ENCODE measurements at regions not wholly inside any gene's neighbourhood (a gene's known extent, or its start where the extent isn't known, plus 50 kb on each side); places are given as distances from the start of the nearest gene placed in this dataset.
"Not testable (repeated sequence)": the region's sequence is repeated elsewhere in the genome, so short reads cannot be mapped to it uniquely, and the experiment has no call there.

DNA sequence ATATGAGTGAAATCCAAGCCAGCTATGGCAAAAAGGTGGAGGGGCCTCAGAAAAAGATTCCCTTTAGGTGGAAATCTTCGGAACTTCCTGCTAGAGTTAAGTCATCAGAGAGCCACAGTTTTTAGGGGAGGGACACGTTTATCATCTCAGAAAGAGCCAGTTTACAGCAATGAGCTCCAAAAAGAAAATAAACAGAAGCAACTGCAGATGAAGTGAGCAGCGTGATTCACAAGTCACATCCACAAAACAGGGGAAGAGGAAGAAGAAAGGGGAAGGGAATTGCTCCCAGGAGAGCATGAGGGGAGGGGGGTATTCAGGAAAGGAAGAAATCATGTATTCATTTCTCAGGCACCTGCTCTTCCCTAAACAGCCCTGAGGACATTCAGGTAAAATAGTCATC lies 156.2 kb upstream of the FOXK1 start:
- DNase-seq (ENCODE audit: low spot score): no peak

DNA sequence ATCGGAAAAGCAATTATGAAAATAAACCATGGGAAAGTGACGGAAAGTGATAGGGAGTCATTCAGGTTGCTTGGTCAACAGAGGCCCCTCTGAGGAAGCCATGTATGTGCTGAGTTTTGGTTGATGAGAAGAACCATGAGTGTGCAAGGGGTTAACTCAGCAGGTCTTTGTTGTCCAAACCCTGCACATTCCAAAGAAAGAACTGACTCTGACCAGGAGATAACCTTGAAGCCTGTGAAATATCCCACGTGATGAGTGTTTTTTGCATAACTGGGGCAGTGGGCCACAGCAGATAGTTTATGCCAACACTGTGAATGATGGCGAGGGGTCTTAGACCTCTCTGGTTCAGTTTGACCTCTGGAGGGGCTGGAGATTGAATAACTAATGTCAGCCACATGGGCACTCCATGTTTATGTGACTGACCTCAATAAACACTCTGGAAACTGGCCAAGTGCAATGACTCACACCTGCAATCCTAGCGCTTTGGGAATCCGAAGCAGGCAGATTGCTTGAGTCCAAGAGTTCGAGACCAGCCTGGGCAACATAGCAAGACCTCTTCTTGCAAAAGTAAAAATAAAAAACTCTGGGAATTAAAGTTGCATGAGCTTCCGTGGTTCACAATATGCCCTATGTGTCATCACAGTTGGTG lies 154.0 kb upstream of the FOXK1 start:
- no peak for DNase-seq (ENCODE audit: low spot score)

DNA sequence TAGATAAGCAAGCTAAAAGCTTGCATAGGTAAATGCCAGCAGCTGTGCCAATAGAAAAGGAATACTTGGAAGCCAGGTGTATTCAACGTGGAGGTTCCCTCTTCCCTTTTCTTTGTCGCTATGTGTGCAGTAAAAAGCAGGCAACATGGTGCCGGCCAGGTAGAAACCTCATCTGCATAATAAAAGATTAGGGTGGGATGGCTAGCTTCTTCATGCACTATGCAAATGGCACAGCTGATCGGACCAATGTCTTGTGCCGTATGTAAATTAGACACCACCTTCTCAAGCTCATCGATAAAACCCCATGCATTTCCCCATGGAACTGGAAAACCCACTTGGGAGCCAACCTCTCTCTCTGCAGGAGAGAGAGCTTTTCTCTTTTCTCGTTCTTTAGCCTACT lies 150.9 kb upstream of the FOXK1 start:
- no peak for DNase-seq (ENCODE audit: low spot score)

DNA sequence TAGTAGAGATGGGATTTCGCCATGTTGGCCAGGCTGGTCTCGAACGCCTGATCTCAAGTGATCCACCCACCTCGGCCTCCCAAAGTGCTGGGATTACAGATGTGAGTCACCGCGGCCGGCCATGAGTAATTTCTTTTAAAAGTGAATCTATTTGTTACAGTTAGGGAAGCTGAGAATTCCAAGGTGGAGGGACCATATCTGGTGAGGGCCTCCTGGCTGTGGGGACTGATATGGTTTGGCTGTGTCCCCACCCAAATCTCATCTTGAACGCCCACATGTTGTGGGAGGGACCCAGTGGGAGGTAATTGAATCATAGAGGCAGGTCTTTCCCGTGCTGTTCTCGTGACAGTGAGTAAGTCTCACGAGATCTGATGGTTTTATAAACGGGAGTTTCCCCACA lies 148.8 kb upstream of the FOXK1 start:
- not testable (repeated sequence) for DNase-seq (ENCODE audit: low spot score)

DNA sequence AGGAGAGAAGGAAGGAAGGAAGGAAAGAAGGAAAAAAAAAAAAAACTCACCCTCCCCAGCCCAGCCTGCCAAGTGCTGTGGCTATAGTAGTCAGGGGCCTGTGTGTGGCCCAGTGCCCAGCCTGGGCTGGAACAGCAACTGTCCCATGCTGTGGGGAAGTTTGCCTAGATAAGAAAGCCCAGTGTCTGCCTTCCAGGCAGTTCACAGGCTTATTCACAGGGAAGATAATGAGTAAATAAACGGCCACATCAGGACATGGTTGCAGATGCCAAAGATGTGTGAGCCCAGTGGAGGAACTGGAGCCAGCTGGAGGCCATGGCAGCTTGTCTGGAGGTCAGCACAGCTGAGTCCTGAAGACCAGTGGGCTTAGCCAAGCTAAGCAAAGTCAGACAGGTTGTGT lies 132.4 kb upstream of the FOXK1 start:
- DNase-seq (ENCODE audit: low spot score): no peak

DNA sequence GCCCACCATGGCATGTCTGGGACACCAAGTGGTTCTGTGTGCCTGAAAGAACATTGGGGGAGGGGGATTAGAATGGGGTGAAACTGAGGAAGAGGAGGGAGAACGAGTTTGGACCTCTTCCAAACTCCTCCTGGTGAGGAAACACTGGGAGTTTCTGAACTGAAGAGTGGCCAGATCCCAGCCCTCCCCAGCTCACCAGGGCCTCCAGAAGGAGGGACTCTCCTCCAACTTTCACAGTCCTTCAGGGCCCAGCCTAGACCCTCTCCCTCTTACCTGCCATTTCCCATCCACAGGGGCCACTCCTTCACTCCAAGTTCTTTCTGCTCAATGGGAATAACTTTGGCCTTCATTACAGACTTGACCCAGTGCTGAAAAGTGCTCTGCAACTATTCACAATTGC lies 132.0 kb upstream of the FOXK1 start:
- DNase-seq (ENCODE audit: low spot score): no peak

DNA sequence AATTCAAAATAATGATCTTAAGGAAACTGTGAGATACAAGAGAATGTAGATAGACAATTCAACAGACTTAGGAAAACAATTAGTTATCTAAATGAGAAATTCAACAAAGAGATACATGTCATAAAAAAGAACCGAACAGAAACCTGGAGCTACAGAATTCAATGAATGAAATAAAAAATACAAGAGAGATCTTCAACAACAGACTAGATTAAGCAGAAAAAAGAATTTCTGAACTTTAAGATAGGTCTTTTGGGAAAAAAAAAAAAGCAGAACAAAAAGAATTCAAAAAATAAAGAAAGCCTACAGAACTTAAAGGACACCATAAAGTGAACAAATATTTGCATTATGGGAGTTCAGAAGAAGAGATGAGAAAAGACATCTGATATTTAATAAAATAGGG lies 129.1 kb upstream of the FOXK1 start:
- DNase-seq (ENCODE audit: low spot score): no peak

DNA sequence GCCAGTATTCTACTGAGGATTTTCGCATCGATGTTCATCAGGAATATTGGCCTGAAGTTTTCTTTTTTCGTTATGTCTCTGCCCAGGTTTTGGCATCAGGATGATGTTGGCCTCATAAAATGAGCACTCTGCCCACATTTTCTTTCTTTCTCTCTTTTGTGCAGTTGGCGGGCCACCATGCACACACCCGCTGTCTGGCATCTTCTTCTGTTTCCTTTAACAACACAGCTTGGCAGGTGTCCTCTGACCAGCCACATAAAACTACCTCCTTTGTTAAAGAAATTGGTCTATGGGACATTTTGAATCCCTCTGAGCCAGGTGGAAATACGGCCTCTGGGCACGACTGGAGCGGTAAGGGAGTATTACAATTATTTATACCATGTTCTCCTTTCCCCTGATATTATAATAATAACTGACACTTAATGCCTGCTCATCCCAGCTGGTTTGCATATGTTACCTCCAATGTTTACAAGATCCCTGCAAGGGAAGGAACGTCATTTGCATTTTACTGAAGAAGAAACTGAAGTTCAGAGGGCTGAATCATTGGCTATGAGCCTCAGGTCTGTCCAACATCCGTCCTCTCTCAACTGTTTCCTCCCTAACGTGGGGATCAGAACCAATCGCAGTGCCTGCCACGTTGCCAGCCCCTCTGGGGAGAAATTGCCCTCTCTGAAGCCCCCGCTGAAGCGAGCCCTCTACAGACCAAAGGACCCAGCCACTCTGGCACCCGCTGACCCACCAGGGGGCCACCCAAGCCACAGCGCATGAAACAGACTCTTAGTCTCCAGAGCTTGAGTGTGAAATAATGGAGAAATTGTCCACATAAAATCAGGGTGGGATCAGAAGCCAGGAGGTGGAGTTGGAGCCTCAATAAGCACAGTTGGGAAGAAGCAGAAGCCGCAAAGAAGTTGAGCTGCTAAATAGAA lies 125.0 kb upstream of the FOXK1 start:
- no peak for DNase-seq (ENCODE audit: low spot score)

DNA sequence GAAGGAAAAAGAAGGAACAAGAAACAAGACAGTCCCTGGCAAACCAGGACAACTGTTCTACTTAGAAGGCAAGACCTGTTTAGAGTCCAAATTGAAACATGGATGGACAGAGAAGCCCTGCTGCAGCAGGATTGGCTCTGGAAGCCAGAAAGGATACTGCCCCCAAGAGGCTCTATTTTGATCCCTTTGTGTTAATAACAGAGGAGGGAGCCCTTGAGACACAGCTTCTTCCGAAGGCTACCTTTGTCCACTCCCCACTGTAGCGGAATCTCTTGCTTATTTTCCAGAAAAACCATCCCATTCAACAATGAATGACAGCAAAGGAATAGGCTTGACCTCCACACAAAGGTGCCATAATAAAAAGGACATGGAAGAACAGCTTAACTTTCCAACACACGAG lies 120.3 kb upstream of the FOXK1 start:
- no peak for DNase-seq (ENCODE audit: low spot score)

DNA sequence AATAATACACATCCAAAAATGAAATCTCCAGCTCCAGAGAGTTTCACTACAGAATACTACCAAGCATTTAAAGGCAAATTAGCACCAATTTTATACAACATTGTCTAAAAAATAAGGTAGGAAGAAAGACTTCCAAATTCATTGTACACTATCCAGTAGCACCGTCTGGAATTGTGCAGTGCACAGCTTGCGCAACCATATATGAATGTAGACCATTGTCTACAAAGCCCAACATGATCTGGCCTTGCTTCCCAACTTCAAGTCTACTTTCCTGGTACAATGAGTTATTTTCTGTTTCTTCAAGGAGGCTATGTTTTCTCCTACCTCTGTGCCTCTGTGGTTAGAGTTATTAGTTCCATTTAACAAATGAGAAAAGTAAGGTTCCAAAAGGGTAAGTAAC lies 115.4 kb upstream of the FOXK1 start:
- no peak for DNase-seq (ENCODE audit: low spot score)

DNA sequence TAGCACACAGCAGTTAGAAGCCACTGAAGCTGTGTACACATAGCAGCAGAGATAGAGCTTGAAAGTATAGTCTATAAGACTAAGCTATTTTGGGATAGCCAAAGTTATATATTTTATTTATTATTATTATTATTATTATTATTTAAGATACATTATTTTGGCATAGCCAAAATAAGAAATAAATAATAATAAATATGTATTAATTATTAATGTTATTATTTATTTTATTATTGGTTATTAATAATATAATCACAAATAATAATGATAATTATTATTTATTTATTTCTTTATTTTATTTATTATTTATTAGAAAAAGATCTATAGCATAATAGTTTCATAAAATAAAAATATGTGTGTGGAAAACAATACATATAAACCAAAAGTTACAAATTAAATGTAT lies 107.2 kb upstream of the FOXK1 start:
- no peak for DNase-seq (ENCODE audit: low spot score)

DNA sequence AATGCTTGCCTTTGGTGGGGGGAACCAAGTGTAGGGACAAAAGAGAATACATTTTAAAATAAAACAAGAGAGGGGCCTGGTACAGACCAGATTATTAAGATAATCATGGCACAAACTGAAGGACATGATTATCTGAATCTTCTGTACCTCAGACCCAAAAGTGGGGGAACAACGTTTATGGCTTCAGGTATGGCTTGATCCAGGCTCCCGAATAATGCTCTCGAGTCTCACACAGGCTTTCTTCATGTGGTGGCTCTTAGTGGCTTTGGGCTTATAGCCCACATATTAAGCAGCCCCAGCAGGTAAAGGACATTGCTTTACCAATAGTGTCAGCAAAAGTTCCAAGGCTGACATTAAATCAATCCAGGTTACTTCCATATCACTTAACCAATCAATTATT lies 106.8 kb upstream of the FOXK1 start:
- DNase-seq (ENCODE audit: low spot score): no peak

DNA sequence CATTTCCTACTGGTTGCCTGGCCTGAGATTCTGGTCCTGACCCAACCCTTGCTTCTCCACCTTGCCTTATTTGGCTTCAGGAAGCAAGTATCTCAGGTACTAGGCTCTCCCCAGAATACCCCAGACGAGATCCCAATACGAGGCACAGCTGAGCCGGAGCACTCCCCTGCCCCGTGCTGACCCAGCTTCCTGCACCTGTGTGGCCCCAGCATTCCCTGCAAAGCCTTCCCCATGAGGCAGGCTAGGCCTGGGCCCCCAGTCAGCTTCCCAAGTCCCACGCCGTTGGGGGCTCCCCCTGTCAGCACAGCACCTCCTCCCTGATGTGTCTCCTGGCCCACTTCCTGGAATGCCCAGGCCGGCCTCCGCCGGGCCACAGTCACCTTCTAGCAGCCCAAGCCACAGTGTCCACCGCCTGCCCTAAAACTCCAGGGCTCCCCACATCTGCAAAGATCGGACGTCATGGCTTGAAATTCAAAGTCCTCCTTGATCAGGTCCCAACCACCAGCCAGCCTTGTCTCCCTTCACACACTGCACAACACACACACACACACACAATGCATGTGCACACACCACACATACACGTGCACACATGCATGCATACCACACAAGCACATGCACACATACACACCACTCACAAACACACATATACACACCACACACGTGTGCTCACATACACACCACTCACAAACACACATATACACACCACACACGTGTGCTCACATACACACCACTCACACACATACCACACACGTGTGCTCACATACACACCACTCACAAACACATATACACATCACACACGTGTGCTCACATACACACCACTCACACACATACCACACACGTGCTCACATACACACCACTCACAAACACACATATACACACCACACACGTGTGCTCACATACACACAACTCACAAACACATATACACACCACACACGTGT lies 78.9 kb upstream of the FOXK1 start:
- DNase-seq (ENCODE audit: low spot score): no peak

DNA sequence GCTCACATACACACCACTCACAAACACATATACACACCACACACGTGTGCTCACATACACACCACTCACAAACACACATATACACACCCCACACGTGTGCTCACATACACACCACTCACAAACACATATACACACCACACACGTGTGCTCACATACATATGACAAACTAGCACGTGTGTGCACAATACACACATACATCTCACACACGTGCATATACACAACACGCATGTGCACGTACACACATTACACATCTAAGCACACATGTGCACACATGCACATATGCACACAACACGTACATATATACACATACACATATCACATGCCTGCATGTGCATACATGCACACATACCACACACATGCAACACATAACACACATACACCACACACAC lies 78.3 kb upstream of the FOXK1 start:
- no peak for DNase-seq (ENCODE audit: low spot score)

DNA sequence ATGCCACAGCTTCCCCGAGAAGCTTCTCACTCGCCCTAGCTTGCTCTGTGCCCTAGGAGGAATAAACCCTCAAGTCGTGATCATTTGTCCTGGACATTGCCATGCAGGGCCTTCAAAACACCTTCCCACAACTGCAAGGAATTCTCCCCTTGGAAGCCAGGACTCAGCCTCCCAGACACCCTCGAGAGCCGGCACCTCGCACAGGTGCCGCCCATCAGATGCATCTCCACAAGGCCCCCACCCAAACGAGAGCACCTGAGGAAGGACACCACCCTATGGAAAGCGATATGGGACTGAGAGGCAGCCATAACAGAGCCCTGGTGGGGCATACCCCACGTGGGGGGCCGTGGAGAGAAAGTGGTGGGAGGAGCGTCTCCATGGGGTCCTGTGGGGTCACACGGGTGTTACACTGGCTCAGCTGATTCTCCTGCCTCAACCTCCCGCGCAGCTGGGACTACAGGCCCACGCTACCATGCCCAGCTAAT lies 77.6 kb upstream of the FOXK1 start:
- no peak for DNase-seq (ENCODE audit: low spot score)

DNA sequence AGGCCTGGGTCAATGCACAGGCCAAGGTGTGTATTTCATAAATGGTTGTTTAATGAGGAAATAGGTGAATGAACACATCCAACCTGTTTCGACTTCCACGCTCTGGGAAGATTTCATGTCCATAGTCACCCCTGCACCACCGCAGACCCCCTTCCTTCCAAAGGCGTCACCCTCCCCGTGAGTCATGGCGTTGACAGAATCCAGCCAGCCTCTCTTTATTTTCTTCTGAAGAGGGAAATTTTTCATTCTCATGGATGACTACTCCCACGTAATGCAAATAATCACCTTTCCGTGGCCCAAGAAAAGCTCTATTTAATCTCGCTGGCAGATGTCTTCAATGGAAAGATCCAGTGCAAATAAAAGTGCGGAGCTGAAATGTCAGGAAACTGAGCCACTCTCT lies 75.3 kb upstream of the FOXK1 start:
- no peak for DNase-seq (ENCODE audit: low spot score)

DNA sequence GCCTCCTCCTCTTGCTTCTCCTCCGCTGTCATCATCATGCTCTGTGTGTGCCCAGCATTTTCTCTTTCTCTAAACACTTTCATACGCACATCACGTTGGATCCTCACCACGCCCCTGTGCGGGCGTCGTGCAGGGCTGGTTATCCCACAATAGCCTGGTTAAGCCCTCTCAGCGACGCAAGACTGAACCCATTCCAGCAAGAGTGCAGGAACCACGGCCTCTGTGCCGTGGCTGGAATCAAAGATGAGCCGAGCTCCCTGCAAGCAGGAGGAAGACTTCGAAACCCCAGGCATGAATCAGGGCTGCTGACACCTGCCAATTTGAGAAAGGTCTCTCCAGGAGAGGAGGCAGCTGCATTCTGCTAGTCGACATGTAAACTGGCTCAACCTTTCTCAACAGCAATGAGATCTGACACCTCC lies 74.8 kb upstream of the FOXK1 start:
- no peak for DNase-seq (ENCODE audit: low spot score)

DNA sequence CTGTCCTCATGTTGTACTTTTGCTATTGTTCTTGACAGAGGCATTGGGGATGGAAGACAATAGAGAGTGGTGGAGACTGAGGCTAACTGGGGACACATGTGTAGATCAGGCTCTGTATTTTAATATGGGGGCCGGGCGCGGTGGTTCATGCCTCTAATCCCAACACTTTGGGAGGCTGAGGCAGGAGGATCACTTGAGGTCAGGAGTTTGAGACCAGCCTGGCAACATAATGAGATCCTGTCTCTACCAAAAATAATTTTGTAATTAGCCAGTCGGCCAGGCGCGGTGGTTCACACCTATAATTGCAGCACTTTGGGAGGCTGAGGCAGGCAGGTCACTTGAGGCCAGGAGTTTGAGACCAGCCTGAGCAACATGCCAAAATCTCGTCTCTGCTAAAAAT lies 72.5 kb upstream of the FOXK1 start:
- DNase-seq (ENCODE audit: low spot score): not testable (repeated sequence)

DNA sequence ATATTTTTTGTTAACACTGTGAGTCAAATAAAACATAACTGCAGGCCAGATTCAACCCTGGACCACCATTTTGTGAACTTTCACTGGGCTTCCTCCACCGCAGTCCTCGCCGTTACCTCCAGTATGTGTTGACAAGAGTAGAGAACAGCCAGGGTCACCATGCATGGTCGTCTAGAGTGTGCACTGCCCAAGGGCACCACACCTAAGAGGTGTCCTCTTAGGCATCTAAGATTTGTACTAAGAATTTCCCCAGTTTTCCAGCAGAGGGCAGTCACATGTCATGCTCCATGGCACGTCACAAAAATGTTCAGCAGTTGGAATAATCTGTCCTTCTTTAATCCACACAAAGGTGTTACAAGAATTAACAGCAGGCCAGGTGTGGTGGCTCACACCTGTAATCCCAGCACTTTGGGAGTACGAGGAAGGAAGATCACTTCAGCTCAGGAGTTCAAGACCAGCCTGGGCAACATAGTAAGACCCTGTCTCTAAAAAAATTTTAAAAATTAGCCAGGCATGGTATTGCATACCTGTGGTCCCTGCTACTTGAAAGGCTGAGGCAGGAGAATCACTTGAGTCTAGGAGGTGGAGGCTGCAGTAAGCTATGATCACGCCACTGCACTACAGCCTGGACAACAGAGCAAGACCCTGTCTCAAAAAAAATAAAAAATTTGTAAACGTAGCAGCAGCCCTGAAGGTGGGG lies 71.2 kb upstream of the FOXK1 start:
- peak; percentile 80 for DNase-seq (ENCODE audit: low spot score)

DNA sequence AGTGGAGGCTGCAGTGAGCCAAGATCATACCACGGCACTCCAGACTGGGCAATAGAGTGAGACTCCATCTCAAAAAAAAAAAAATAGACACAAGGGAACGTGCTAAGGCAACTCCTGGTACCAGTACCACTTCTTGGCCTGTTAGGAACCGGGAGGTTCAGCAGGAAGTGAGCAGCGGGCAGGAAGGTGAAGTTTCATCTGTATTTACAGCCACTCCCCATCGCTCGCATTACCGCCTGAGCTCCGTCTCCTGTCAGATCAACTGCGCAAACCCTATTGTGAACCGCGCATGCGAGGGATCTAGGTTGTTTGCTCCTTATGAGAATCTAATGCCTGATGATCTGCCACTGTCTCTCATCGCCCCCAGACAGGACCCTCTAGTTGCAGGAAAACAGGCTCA lies 69.9 kb upstream of the FOXK1 start:
- DNase-seq (ENCODE audit: low spot score): no peak

DNA sequence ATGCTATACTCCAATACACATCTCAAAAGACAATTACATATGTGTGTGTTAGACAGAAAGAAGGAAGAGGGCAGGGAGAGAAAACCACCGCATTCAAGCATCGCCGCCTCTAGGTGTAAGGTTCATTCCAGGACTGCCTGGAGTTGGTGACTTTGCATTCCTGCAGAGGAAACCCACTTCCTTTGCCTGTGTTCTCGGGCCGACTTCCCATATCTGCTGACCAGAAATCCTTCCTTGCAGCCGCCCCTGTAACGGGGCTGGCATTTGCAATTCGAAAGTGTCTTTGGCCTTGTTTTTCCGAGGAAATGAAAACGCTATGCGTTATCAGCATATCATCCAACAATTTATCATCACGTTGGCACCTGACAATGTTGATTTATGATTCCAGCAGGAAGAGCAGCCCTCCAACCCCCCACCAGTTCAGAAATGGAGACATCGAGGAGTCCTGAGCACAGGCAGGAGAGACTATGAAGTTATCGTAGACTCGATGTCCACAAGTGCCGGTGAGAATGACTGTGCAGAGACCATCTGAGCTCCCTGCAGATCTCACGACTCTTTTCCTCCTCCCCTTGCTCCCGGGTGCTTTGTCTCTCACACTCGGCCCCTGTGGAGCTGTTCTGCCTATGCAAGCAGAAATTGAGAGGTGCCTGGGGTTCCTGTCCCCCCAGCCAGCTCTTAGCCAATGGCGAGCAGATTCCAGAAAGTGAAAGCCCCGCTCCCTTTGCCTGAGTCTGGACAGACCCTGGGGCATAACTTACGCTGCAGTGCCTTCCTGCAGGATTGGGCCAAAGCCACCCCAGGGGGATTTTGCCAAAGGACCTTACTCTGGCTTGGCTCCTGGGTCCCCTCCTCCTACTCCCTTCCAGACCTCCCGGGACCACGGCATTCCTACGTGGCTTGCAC lies 68.9 kb upstream of the FOXK1 start:
- DNase-seq (ENCODE audit: low spot score): no peak
